SK-N-MC (cell line): ENCODE measurements at regions not wholly inside any gene's neighbourhood (a gene's known extent, or its start where the extent isn't known, plus 50 kb on each side); places are given as distances from the start of the nearest gene placed in this dataset.

Experiments used
- EZH2 ChIP-seq: fragments of 200-600 bp; sonication (generic); IDR thresholded peaks from one replicate; pipeline ENCODE4 v1.6.1; 2017; ENCODE audit warnings: antibody characterized with exemption
- POLR2AphosphoS5 ChIP-seq: IDR thresholded peaks from 2 replicates; pipeline ENCODE4 v1.6.1; 2012; ENCODE audit warnings: mild to moderate bottlenecking, low read depth, low read length, borderline replicate concordance

GRCh38 chr14:98752660-98753059 is 519.3 kb downstream of the BCL11B start:
- TF ChIP-seq POLR2AphosphoS5 (no peak), EZH2 (no peak)
